ENCODE measurements at regions not wholly inside any gene's neighbourhood (a gene's known extent, or its start where the extent isn't known, plus 50 kb on each side); places are given as distances from the start of the nearest gene placed in this dataset.

GRCh38 chr6:104613416-104614001 lies 246.2 kb downstream of the HACE1 start:
- DNase-seq, result no peak

DNA sequence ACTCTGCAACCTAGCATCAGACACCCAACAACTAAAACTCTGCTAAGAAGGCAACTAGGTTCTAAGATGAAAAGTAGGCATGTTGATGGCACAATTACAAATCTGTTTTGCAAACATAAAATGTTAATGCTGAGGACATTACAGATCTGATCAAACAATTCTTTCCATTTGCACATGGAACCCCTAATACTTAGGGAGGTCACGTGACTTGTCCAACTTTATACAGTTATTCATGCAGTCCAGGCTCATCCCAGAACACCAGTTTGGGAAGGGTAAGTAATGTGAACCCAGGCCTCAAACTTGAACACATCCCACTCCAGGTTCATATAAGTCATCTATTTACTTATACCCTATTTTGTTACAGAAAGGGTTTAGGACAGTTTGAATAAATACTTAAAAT lies 247.2 kb downstream of the HACE1 start:
- DNase-seq, result no peak

GRCh38 chr6:104608101-104608500 lies 251.6 kb downstream of the HACE1 start:
- DNase-seq, result no peak

DNA sequence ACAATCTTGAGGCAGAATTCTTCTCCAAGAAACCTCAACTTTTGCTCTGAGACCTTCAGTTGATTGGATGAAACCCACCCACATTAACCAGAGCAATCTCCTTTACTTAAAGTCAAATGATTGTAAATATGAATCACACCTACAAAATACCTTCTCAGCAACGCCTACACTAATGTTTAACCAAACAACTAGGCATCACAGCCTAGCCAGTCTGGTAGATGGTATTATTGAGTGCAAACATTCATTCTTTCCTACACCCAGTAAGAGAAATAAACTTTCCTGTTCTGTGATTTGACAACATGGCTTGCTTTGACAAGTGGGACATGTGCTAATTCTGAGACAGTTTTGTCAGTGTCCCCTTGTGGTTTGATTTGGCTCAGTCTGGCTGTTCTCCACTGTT lies 252.2 kb downstream of the HACE1 start:
- DNase-seq, result no peak

GRCh38 chr6:104606361-104606760 lies 253.4 kb downstream of the HACE1 start:
- DNase-seq, result no peak

DNA sequence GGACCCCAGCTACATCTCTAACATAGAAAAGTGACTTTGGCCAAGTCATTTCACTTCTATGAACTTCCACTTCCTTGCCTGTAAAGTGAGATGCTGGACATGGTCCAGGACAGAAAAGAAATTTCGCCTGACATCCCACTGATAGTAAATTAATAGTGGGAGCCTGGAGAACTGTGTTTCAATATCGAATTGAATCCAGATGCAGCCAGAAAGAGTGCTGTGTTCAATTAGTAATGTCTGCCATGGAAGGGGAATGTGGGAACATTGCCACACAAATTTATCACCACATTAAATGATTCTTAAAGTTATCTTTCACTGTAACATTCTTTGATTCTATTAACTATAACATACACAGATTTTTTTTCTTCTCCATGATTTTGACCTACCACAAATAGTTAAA lies 255.0 kb downstream of the HACE1 start:
- no peak for DNase-seq

DNA sequence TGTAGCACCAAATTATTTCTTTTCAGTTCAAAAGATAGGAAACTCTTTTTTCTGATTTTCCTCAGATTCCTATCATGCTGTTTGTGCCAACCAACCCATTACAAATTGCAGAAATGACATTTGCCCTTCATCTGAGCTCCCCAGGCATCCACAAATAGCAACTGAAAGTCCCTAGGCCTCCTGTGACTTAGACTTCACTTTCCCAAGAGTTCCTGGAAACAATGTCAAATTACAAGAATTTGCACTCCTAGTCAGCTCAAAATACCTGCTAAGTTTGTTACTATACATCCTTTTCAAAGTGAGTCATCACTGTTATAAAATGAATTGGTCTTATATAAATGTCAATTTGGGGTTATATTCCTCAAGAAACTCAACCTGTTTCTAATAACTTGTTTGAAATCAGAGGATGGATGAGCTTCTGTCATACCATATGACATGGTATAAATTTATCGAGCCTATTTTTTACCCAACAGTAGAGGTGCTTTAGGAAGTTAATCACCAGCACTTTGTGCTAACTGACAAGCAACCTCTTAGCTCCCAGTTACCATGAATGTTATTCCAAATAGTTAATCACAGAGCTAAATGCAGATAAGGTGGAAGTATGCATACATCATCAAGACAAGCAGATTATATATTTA lies 256.5 kb downstream of the HACE1 start:
- DNase-seq, result no peak

- no peak for DNase-seq
Observed at GRCh38 chr6:104601721-104602120, 258.0 kb downstream of the HACE1 start.

DNA sequence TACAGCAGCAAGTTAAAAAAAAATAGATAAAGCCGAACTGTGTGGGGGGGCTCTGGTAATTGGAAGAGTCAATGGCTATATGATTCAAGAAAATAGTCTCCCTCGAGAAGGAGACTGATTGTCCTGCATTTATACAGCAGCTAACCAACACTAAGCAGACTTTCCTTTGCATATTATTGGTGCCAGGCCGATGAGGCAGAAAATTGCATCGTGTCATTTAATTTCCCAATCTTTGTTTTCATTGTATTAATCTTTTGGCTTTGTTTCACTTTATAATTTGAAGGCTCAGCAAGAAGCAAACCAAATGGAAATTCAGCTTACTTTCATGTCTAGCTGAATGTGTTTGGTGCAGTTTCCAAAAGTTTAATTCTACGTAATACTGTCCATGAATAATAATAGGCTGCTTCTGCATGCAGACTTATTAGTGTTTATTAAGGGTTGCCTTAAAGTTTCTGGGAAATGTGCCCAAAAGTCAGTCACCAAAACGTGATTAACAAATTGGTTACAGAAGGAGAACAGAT lies 258.5 kb downstream of the HACE1 start:
- DNase-seq, result no peak

DNA sequence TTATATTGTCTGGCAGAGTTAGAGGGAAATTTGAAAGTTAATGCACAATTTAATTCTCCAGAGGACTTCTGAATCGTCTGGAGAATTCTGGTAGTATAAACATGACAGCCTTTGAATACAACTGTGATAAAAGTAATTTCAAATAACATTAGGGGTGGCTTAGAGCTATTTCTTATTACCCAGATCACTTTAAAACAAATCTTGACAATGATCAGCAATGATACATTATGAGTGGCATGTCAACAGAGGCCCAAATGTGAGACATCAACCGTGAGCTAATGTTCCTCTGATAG lies 259.1 kb downstream of the HACE1 start:
- DNase-seq, result no peak

GRCh38 chr6:104599821-104600638 lies 259.7 kb downstream of the HACE1 start:
- no peak for DNase-seq

- DNase-seq, result no peak
Observed at GRCh38 chr6:104597541-104598050, 262.1 kb downstream of the HACE1 start.

DNA sequence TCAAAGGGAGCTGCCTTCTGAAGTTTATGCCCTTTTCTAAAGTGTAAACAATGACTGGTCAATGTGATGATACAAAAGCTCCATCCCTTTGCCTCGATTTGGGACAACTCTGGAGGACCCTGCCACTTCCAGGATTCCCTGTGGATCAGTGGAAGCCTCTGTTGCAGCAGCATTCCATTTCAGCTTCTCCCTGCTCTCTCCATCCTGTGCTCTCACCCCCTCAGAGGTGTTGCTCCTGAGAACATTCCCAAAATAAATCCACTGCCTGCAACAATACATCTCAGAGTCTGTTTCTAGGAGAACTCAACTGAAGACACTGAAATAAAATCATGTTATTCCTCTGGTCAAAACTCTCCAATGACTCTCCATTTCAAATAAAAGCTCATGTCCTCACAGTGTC lies 263.6 kb downstream of the HACE1 start:
- DNase-seq, result no peak

- no peak for DNase-seq
Observed at GRCh38 chr6:104595311-104595820, 264.4 kb downstream of the HACE1 start.

- DNase-seq, result no peak
Observed at GRCh38 chr6:104591573-104592334, 268.0 kb downstream of the HACE1 start.

GRCh38 chr6:104589940-104590339 lies 269.8 kb downstream of the HACE1 start:
- DNase-seq, result no peak

GRCh38 chr6:104585646-104586045 lies 274.1 kb downstream of the HACE1 start:
- DNase-seq, result no peak

GRCh38 chr6:104580452-104580851 lies 279.3 kb downstream of the HACE1 start:
- no peak for DNase-seq

DNA sequence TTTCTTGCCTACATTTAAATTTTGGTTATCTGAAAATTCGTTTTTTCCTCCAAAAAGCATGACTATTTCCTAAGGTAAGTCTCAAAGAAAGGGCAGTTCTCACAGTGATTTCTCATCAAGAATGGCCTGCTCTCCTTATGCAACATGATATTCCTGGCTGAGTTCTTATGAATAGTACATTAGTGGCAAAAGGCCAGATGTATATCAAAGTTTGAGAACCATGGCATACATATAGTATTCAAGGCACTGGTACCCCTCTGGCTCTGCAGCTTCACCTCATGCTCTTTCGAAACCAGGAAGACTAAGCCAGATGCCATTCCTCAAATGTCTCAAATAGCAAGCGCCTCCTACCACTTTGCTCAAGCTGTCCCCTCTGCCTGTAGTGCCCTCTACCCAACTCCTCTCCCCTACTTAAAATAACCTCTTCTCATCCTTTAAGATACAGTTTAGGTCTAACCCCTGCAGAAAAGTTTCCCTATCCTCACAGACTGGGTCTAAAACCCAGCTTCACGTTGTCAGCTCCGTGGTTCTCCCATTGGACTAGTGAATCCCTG lies 280.3 kb downstream of the HACE1 start:
- no peak for DNase-seq

DNA sequence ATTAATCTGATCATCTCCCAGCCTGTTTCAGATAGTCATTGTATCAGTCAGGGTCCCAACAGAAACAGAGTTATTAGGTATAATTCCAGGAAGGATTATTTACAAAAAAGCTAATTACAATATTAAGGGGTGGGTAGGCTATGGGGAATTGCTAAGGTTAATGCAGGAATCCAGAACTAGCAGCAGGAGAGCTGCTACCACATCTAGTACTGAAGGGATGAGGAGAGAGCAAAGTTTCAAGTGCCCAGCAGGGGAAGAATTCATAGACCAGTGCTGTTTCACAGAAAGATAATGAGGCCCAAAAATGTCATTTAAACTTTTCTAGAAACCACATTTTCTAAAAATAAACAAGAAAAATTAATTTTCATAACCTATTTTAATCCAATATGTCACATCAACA lies 284.2 kb downstream of the HACE1 start:
- no peak for DNase-seq

DNA sequence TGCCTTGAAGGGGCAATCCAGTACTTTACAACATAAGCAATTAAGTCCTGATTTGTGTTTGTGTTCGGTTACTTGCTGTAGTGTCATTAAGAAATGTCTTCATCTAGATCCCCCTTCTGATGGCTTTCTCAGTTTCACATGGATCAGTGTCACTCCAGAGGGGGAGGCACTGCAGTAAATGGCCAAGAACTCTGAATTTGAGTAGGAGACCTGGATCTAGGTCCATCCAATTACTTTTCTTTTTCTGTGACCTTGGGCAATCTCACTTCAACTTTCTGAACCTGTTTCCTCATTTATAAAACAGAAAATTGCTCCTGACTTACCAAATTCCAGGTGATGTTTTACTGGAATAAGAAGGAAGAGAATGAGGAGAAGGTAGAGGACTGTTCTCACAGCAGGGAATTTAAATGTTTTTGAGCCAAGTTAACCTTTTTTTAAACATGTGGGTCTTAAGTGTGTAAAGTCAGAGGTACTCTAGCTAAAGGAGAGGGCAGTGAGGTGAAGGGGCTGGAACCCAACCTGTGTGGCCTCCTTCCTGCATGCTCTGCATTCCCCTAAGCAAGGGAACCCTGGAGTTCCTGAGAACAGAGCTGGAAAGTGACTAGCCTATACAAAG lies 285.5 kb downstream of the HACE1 start:
- no peak for DNase-seq

DNA sequence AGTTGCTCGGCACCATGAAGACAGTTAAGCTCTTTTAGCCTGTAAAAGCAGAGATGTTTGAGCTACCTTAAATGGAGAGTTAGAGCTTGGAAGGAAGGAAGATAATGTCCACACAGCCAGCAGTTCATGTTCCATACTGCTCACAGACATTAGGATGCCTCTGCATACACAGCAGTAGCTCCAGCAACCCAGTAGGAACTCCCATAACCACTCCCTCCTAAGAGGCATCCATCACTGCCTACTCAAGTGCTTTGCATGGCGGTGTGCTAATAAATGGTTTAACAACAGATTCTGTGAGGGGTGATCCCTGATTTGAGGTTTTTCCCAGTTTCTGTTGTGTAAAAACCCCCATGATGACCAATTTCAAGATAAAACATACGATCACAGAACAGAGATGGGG lies 286.4 kb downstream of the HACE1 start:
- no peak for DNase-seq

All from activated naive CD4-positive, alpha-beta T cell (primary cell).